ENCODE measurements at regions not wholly inside any gene's neighbourhood (a gene's known extent, or its start where the extent isn't known, plus 50 kb on each side); places are given as distances from the start of the nearest gene placed in this dataset.

- TF ChIP-seq CTCF (IDR thresholded peaks at IDR 0.05) (no peak), POLR2AphosphoS5 (IDR thresholded peaks at IDR 0.05; ENCODE audit: insufficient read depth in 1 of 2, low read depth in 1 of 2) (no peak)
Measured at GRCh38 chr4:114277690-114278089, 298.2 kb upstream of the ARSJ start.

All from vagina (tissue), 2 donors.